ENCODE measurements at regions not wholly inside any gene's neighbourhood (a gene's known extent, or its start where the extent isn't known, plus 50 kb on each side); places are given as distances from the start of the nearest gene placed in this dataset.
"Not testable (repeated sequence)": the region's sequence is repeated elsewhere in the genome, so short reads cannot be mapped to it uniquely, and the experiment has no call there.

- not testable (repeated sequence) for TF ChIP-seq EZH2 (IDR thresholded peaks at IDR 0.05; ENCODE audit: low read depth, low read length, severe bottlenecking); TBP (IDR thresholded peaks at IDR 0.05; ENCODE audit: low read depth, low read length); CTCF (IDR thresholded peaks at IDR 0.05; ENCODE audit: control extremely low read depth in 1 of 3, insufficient read depth in 1 of 3, low read depth in 1 of 3, low read length in 3 of 3); FOSL1 (IDR thresholded peaks at IDR 0.05; ENCODE audit: insufficient read depth, low read depth, low read length); HDAC2 (IDR thresholded peaks at IDR 0.05; ENCODE audit: borderline replicate concordance in 1 of 2, low read depth in 2 of 2, low read length in 2 of 2)
These were observed 236.5 kb upstream of the POGK start for GRCh38 chr1:166602801-166603200.

Measured in H1 (cell line).